Mucosa of rectum (tissue), 2 donors: ENCODE measurements at regions not wholly inside any gene's neighbourhood (a gene's known extent, or its start where the extent isn't known, plus 50 kb on each side); places are given as distances from the start of the nearest gene placed in this dataset.
"Not testable (repeated sequence)": the region's sequence is repeated elsewhere in the genome, so short reads cannot be mapped to it uniquely, and the experiment has no call there.

Source experiments
- H3K27ac ChIP-seq, 2 donors: one replicate each; pipeline ENCODE4 v1.7.0; 2013; ENCODE audit warnings: inconsistent platforms in 2 of 2, low read depth in 2 of 2, low read length in 2 of 2
- H3K27me3 ChIP-seq, 2 donors: one replicate each; pipeline ENCODE4 v1.7.0; 2013; ENCODE audit warnings: low read length in 2 of 2; ENCODE audit not compliant: control insufficient read depth in 2 of 2, insufficient read depth in 2 of 2
- H3K36me3 ChIP-seq, 2 donors: one replicate each; pipeline ENCODE4 v1.7.0; 2013; ENCODE audit warnings: low read length in 2 of 2; ENCODE audit not compliant: control insufficient read depth in 2 of 2, insufficient read depth in 2 of 2
- H3K4me1 ChIP-seq, 2 donors: one replicate each; pipeline ENCODE4 v1.7.0; 2013; ENCODE audit warnings: low read length in 2 of 2, mild to moderate bottlenecking in 1 of 2; ENCODE audit not compliant: control insufficient read depth in 2 of 2, insufficient read depth in 2 of 2
- H3K4me3 ChIP-seq, 2 donors: one replicate each; pipeline ENCODE4 v1.7.0; 2013; ENCODE audit warnings: low read length in 2 of 2
- H3K9ac ChIP-seq, 2 donors: one replicate each; pipeline ENCODE4 v1.7.0; 2013; ENCODE audit warnings: low read length in 2 of 2, low read depth in 1 of 2, mild to moderate bottlenecking in 1 of 2
- H3K9me3 ChIP-seq, 2 donors: one replicate each; pipeline ENCODE4 v1.7.0; 2013; ENCODE audit warnings: low read length in 2 of 2; ENCODE audit not compliant: control insufficient read depth in 2 of 2
- donor health status: healthy.
- donor health status: Normal muscosa, but diverticular disease.

DNA sequence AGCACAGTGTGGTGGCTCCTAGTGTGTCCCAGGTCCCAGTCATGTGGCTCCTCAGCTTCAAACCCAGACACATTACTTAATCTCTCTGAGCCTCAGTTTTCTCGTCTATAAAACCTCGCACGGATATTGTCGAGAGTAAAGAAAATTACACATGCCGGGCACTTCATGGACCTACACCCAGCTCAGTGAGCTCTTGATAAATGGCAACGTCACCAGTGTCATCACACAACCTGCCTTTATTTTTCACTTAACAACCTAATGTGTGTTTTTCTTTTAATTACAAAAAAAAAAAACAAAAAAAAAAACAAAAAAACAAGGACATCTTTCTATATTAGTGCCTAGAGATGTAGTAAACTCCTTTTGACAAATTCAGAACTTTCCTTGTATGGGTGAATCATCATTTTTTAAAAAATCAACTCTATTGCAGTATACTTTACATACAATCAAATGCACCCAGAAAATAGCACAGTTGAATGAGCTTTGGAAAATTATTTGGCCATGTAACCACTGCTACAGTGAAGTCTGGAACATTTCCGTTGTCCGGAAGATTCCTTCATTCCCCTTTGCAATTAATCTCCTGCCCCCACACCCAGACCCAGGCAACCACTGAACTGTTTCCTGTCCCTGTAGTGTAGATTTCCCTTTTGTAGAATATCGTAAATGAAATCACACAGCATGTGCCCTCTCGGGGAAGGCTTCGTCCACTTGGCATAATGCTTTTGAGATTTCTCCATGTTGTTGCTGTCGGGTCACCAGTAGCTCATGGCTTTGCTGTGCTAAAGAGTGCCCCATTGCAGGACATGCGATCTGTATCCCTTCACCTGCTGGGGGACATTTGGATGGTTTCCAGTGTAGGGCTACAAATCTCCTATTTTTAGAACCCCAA is 100.4 kb upstream of the LARP1 start:
- Histone ChIP-seq H3K36me3 (no peaks in the 10 kb centered on the region), H3K9me3 (no peaks in the 10 kb centered on the region), H3K27ac (peak overlapping the region in 1 of 2 donors; percentile 13), H3K9ac (peak overlapping the region in 1 of 2 donors; percentile 9), H3K4me1 (peaks cover 14 to 15% of the 10 kb centered on the region in 2 donors), H3K4me3 (peak overlapping the region in 1 of 2 donors; percentile 37), H3K27me3 (no peaks in the 10 kb centered on the region)

DNA sequence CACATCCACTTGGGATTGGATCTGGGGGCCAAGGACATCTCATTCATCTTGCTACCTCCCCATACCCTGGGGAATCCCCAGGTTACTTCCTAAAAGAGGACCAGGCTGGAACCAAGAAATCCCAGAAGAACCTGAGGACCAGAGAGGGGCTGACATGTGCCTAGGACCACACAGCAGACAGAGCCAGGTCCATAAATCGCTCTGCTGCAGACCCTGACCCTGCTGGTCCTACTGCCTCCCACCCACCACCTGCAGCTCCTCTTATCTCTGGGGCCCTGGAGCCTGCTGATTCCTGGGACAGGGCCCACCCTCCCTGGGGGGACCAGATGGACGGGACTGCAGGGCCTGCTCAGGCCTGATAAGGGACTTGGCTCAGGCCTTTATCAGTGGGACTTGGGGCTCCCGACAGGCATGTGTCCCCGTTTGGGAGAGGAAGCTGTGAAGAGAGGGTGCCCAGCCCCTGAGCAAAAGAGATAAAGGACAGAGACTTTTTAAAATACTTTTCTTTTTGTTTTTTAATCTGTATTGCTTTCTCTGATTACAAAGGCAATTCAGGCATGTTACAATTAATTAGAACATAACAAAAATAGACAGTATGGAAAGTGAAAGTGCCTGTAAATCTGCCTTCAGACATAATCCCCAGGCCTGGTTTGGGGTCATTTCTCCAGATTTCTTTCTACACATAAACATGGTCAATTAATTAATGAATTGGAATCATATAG is 101.3 kb upstream of the LARP1 start:
- Histone ChIP-seq H3K9me3 (no peaks in the 10 kb centered on the region), H3K36me3 (no peaks in the 10 kb centered on the region), H3K9ac (peak overlapping the region; percentile 9 to 41), H3K4me1 (peaks cover 14 to 15% of the 10 kb centered on the region in 2 donors), H3K4me3 (peak overlapping the region; percentile 8 to 37), H3K27ac (no peak overlapping the region), H3K27me3 (no peaks in the 10 kb centered on the region)

DNA sequence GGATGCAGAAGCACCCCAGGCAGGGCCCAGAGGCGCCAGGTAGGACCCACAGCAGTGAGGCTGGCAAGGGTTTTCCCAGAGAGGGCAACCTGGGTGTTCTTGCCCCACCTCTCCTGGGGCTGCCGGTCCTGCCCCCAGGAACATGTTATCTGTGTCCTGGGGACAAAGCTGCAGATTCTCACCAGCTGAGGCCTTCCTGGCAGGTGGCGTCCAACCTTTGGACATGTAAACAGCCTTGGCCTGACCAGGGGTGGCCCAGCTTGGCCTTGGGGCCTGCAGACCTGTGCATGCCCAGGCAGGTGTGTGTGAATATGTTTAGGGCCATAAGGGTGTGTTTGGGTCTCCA is 101.8 kb upstream of the LARP1 start:
- no peaks in the 10 kb centered on the region for H3K9me3 ChIP-seq
- no peak overlapping the region for H3K9ac ChIP-seq
- peaks cover 14 to 15% of the 10 kb centered on the region in 2 donors for H3K4me1 ChIP-seq
- H3K27me3 ChIP-seq: no peaks in the 10 kb centered on the region
- no peak overlapping the region for H3K27ac ChIP-seq
- H3K4me3 ChIP-seq: no peak overlapping the region
- H3K36me3 ChIP-seq: no peaks in the 10 kb centered on the region

DNA sequence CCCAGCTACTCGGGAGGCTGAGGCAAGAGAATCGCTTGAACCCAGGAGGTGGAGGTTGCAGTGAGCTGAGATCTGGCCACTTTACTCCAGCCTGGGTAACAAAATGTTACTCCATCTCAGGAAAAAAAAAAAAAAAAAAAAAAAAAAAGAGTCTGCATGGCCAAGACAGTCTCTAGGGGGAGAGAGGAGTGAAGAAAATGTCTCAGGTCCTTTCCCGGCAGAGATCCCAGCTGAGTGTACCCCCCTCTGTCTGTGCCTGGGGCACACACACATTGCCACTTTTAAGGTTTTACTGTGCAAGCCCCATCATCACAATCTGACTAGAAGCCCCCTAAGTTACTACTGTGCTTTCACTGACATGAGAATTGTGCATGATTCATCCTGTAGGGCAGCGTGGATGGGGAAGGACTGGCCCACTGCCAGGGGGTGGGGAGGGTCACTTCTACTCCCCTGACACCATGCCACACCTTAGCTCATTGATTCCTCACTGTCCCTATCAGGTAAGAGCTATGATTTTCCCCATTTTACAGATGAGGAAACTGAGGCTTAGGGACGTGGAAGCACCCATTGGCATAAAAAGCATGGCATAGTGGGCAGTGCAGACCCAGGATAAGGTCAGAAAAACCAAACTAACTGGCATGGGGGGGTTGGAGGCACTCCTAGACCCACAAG is 102.3 kb upstream of the LARP1 start:
- Histone ChIP-seq H3K9me3 (no peaks in the 10 kb centered on the region), H3K36me3 (no peaks in the 10 kb centered on the region), H3K4me1 (peaks cover 16 to 17% of the 10 kb centered on the region in 2 donors), H3K27me3 (no peaks in the 10 kb centered on the region), H3K9ac (no peak overlapping the region), H3K27ac (no peak overlapping the region), H3K4me3 (no peak overlapping the region)

DNA sequence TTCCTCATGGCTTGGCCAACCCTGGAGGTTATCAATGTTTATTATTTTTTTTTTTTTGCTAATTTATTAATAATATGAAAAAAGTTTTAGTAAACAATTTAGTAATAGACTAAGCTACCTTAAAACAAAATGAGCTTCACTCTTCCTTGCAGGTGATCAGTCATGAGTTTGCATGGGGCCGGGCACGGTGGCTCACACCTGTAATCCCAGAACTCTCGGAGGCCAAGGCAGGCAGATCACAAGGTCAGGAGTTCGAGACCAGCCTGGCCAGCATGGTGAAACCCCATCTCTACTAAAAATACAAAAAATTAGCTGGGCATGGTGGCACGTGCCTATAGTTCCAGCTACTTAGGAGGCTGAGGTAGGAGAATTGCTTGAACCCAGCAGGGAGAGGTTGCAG is 103.4 kb upstream of the LARP1 start:
- H3K4me1 ChIP-seq: peaks cover 25 to 27% of the 10 kb centered on the region in 2 donors
- H3K9ac ChIP-seq, H3K27ac ChIP-seq, H3K27me3 ChIP-seq, H3K4me3 ChIP-seq, H3K9me3 ChIP-seq, H3K36me3 ChIP-seq: not testable (repeated sequence)

DNA sequence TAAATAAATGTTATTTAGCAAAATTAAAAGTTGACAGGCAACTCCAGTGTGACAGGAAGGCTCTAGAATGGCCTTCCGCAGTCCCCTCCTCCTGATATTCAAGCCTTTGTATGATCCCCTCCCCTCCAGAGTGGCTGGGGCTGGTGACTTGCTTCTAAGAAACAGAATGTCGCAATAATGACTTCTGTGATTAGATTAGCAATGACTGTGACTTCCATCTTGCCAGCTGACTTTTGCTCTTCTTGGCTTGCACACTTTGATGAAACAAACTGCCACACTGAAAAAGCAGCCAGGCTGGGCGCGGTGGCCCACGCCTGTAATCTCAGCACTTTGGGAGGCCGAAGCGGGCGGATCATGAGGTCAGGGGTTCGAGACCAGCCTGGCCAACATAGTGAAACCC is 106.5 kb upstream of the LARP1 start:
- H3K27ac ChIP-seq: no peak overlapping the region
- no peak overlapping the region for H3K4me3 ChIP-seq
- peaks cover 18 to 21% of the 10 kb centered on the region in 2 donors for H3K4me1 ChIP-seq
- no peak overlapping the region for H3K9ac ChIP-seq
- no peaks in the 10 kb centered on the region for H3K27me3 ChIP-seq
- no peaks in the 10 kb centered on the region for H3K36me3 ChIP-seq
- H3K9me3 ChIP-seq: no peaks in the 10 kb centered on the region

DNA sequence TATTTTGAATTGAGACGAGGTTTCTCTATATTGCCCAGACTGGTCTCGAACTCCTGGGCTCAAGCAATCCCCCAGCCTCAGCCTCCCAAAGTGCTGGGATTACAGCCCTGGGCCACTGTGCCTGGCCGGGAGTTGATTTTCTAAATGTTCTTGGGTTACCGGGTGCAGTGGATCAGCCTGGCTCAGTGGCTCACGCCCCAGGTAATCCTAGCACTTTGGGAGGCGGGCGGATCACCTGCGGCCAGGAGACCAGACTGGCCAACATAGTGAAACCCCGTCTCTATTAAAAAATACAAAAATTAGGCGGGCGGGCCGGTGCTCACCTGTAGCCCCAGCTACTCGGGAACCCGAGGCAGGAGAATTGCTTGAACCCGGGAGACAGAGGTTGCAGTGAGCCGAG is 106.9 kb upstream of the LARP1 start:
- H3K9me3 ChIP-seq: no peaks in the 10 kb centered on the region
- peaks cover 13 to 17% of the 10 kb centered on the region in 2 donors for H3K4me1 ChIP-seq
- no peak overlapping the region for H3K9ac ChIP-seq
- peak overlapping the region in 1 of 2 donors; percentile 66 for H3K4me3 ChIP-seq
- no peaks in the 10 kb centered on the region for H3K27me3 ChIP-seq
- H3K36me3 ChIP-seq: no peaks in the 10 kb centered on the region
- no peak overlapping the region for H3K27ac ChIP-seq

DNA sequence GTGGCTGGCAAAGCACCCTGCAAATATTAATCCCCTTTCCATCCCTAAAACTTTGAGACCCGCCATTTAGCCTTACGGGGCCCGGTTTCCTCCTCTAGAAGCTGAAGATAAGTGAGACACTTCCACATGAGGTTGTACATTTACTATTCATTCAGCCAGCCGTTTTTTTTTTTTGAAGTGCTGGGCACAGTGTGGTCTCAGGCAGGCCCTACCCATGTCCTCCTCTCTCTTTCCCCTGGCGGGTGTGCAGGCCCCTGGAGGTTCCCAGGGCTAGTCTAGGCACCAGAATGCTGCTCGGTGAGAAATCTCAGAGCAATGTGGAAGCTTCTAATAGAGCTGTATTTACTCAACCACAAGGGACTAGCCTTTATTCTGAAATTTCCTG is 107.4 kb upstream of the LARP1 start:
- H3K27me3 ChIP-seq: no peaks in the 10 kb centered on the region
- H3K36me3 ChIP-seq: no peaks in the 10 kb centered on the region
- H3K4me1 ChIP-seq: peaks cover 10 to 13% of the 10 kb centered on the region in 2 donors
- H3K27ac ChIP-seq: peak overlapping the region in 1 of 2 donors; percentile 38
- H3K4me3 ChIP-seq: peak overlapping the region; percentile 58 to 66
- H3K9me3 ChIP-seq: no peaks in the 10 kb centered on the region
- H3K9ac ChIP-seq: peak overlapping the region; percentile 26 to 59

DNA sequence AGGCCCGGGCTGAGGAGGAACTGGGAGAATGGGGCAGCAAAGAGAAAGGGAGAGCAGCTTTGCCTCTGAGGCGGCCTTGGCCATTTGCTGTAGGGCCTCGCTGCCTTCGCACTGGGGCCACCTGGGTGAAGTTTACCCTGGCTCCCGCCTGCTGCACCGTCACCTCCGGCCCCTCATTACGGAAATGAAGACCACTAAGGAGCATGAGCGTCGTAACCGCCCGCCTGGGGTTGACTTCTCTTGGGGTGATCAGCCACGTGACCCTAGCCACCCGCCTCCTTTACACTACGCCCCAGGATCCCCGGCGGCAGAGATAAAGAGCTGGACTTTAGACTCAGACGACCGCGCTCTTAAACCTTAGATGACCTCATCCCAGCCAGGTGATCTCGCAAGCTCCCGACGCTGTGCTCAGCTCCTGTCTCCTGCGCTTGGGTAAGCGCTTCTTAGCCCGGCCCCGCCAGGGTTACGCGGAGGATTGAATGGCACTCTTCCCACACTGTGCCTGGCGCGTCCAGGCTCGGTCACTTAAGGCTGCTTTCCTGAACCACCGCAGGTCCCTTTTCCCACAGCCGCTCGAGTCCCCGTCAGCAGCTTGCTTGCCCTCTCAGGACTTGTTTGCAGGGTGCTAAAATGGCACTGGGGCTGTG is 107.9 kb upstream of the LARP1 start:
- no peaks in the 10 kb centered on the region for H3K27me3 ChIP-seq
- H3K9me3 ChIP-seq: no peaks in the 10 kb centered on the region
- peak overlapping the region in 1 of 2 donors; percentile 38 for H3K27ac ChIP-seq
- peak overlapping the region; percentile 58 to 66 for H3K4me3 ChIP-seq
- no peaks in the 10 kb centered on the region for H3K36me3 ChIP-seq
- H3K4me1 ChIP-seq: peaks cover 10 to 13% of the 10 kb centered on the region in 2 donors
- peak overlapping the region; percentile 26 to 59 for H3K9ac ChIP-seq
